PC-9 (cell line): ENCODE measurements at regions not wholly inside any gene's neighbourhood (a gene's known extent, or its start where the extent isn't known, plus 50 kb on each side); places are given as distances from the start of the nearest gene placed in this dataset.

ENCODE experiments used
- CTCF ChIP-seq: fragments of 200-600 bp; sonication (generic); conservative IDR thresholded peaks from 2 replicates; pipeline ENCODE4 v1.6.1; 2017; ENCODE audit warnings: mixed run types, antibody characterized with exemption, mild to moderate bottlenecking, moderate library complexity
- EZH2 ChIP-seq: fragments of 200-600 bp; sonication (generic); IDR thresholded peaks from 2 replicates; pipeline ENCODE4 v1.8.0; 2017; ENCODE audit warnings: antibody characterized with exemption, low read depth

- TF ChIP-seq EZH2 (no peak), CTCF (no peak)
Observed at GRCh38 chr13:62092949-62093348, 677.3 kb upstream of the PCDH20 start.
